ENCODE measurements at regions not wholly inside any gene's neighbourhood (a gene's known extent, or its start where the extent isn't known, plus 50 kb on each side); places are given as distances from the start of the nearest gene placed in this dataset.
"Not testable (repeated sequence)": the region's sequence is repeated elsewhere in the genome, so short reads cannot be mapped to it uniquely, and the experiment has no call there.

DNA sequence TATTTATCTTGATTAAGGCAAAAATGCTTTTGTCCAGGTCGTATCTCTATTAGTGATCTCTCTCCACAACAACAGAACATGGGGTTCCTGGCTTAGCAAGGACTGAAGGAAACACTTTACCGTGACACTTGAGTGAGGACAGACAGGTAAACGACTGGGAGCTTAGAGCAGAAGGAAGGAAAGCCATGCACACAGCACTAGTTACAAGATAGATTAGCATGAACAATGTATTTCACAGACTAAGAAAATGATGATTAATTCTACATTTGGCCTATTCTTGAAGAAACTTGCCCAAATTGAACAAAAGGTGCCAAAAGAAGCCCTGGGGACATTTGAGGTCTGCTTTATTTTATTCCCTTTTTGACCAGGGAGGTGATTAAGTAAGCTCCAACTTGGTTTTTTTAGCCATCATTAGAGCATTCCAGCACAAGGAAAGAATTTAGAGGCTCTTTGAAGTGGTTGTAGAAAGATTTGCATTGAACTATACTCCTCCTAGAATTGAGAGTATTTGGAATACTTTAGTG lies 248.5 kb downstream of the USP25 start:
- Histone ChIP-seq H3K4me3 (ENCODE audit: low read length in 3 of 3) (no peak overlapping the region), H3K9ac (ENCODE audit: low read length in 3 of 3) (no peak overlapping the region), H3K4me1 (ENCODE audit: control insufficient read depth in 2 of 3, insufficient read depth in 2 of 3, low read depth in 1 of 3, low read length in 3 of 3) (peaks cover 0 to 5% (median 0%) of the 10 kb centered on the region in 3 donors), H3K27ac (ENCODE audit: low read depth in 2 of 2, low read length in 2 of 2) (no peak overlapping the region), H3K9me3 (ENCODE audit: control insufficient read depth in 2 of 3, insufficient read depth in 1 of 3, low read length in 3 of 3) (no peaks in the 10 kb centered on the region), H3K27me3 (ENCODE audit: control insufficient read depth, insufficient read depth, low read length) (no peaks in the 10 kb centered on the region), H3K36me3 (ENCODE audit: control insufficient read depth in 2 of 3, insufficient read depth in 3 of 3, low read length in 3 of 3) (no peaks in the 10 kb centered on the region)
- FAIRE-seq (no peak), DNase-seq (peak in 1 of 5 donors; percentile 51)
- intact Hi-C loops (cut with DNase I), result no loop called here
- no peak for TF ChIP-seq CTCF (IDR thresholded peaks at IDR 0.05; ENCODE audit: borderline replicate concordance, extremely low read depth, insufficient read depth)

GRCh38 chr21:15979493-15979892 lies 249.7 kb downstream of the USP25 start:
- H3K27me3 ChIP-seq (ENCODE audit: control insufficient read depth, insufficient read depth, low read length); DNase-seq; intact Hi-C loops (cut with DNase I); FAIRE-seq; H3K9ac ChIP-seq (ENCODE audit: low read length in 3 of 3); H3K4me3 ChIP-seq (ENCODE audit: low read length in 3 of 3); H3K4me1 ChIP-seq (ENCODE audit: control insufficient read depth in 2 of 3, insufficient read depth in 2 of 3, low read depth in 1 of 3, low read length in 3 of 3); H3K27ac ChIP-seq (ENCODE audit: low read depth in 2 of 2, low read length in 2 of 2); H3K36me3 ChIP-seq (ENCODE audit: control insufficient read depth in 2 of 3, insufficient read depth in 3 of 3, low read length in 3 of 3); H3K9me3 ChIP-seq (ENCODE audit: control insufficient read depth in 2 of 3, insufficient read depth in 1 of 3, low read length in 3 of 3): not testable (repeated sequence)

GRCh38 chr21:15986277-15986676 lies 256.5 kb downstream of the USP25 start:
- no peak for TF ChIP-seq CTCF (IDR thresholded peaks at IDR 0.05; ENCODE audit: borderline replicate concordance, extremely low read depth, insufficient read depth)
- intact Hi-C loops (cut with DNase I), result no loop called here
- H3K36me3 ChIP-seq (ENCODE audit: control insufficient read depth in 2 of 3, insufficient read depth in 3 of 3, low read length in 3 of 3), result no peaks in the 10 kb centered on the region
- H3K4me3 ChIP-seq (ENCODE audit: low read length in 3 of 3), result no peak overlapping the region
- H3K9ac ChIP-seq (ENCODE audit: low read length in 3 of 3), result no peak overlapping the region
- H3K4me1 ChIP-seq (ENCODE audit: control insufficient read depth in 2 of 3, insufficient read depth in 2 of 3, low read depth in 1 of 3, low read length in 3 of 3), result no peaks in the 10 kb centered on the region
- H3K27me3 ChIP-seq (ENCODE audit: control insufficient read depth, insufficient read depth, low read length), result no peaks in the 10 kb centered on the region
- FAIRE-seq (no peak), DNase-seq (peak in 3 of 5 donors; percentile 39 to 80 (median 70))
- H3K27ac ChIP-seq (ENCODE audit: low read depth in 2 of 2, low read length in 2 of 2), result no peak overlapping the region
- H3K9me3 ChIP-seq (ENCODE audit: control insufficient read depth in 2 of 3, insufficient read depth in 1 of 3, low read length in 3 of 3), result no peaks in the 10 kb centered on the region

- no peaks in the 10 kb centered on the region for H3K9me3 ChIP-seq (ENCODE audit: control insufficient read depth in 2 of 3, insufficient read depth in 1 of 3, low read length in 3 of 3)
- no peak for FAIRE-seq
- no peak overlapping the region for H3K9ac ChIP-seq (ENCODE audit: low read length in 3 of 3)
- H3K27me3 ChIP-seq (ENCODE audit: control insufficient read depth, insufficient read depth, low read length), result no peaks in the 10 kb centered on the region
- no peak for DNase-seq
- no peaks in the 10 kb centered on the region for H3K36me3 ChIP-seq (ENCODE audit: control insufficient read depth in 2 of 3, insufficient read depth in 3 of 3, low read length in 3 of 3)
- intact Hi-C loops (cut with DNase I), result no loop called here
- no peak overlapping the region for H3K4me3 ChIP-seq (ENCODE audit: low read length in 3 of 3)
- TF ChIP-seq CTCF (IDR thresholded peaks at IDR 0.05; ENCODE audit: borderline replicate concordance, extremely low read depth, insufficient read depth), result no peak
- no peak overlapping the region for H3K27ac ChIP-seq (ENCODE audit: low read depth in 2 of 2, low read length in 2 of 2)
- no peaks in the 10 kb centered on the region for H3K4me1 ChIP-seq (ENCODE audit: control insufficient read depth in 2 of 3, insufficient read depth in 2 of 3, low read depth in 1 of 3, low read length in 3 of 3)
These were observed 262.4 kb downstream of the USP25 start for GRCh38 chr21:15992171-15992570.
